Endometrial microvascular endothelial cells (primary cell): ENCODE measurements at regions not wholly inside any gene's neighbourhood (a gene's known extent, or its start where the extent isn't known, plus 50 kb on each side); places are given as distances from the start of the nearest gene placed in this dataset.
"Not testable (repeated sequence)": the region's sequence is repeated elsewhere in the genome, so short reads cannot be mapped to it uniquely, and the experiment has no call there.

Experiments used
- in situ Hi-C: cut with HindIII; loops from 2 replicates; pipeline ENCODE4 v1.10.0; 2017; ENCODE audit warnings: low sequenced_read_pairs, low pct_unique_long_range_greater_than_20kb; ENCODE audit errors: inconsistent ontology term

DNA sequence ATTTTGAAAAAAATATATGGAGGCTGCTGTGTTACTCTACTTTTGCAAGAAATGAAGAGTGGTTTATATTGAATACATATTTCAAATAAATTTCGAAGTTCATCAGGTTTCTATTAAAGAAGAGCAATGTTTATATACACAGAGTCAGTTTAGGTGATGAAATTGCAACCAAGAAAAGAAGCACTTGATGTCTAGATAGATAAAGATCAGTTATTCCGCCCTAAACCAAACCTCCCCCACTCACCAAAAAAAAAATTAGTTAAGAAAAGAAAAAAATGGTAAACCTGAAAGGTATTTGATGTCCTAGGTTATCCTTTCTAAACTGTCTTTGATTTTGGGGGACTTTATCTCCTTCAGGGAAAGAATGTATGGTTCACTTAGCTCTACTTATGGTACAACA is 111.8 kb downstream of the SKIDA1 start:
- in situ Hi-C loops: no loop called here

DNA sequence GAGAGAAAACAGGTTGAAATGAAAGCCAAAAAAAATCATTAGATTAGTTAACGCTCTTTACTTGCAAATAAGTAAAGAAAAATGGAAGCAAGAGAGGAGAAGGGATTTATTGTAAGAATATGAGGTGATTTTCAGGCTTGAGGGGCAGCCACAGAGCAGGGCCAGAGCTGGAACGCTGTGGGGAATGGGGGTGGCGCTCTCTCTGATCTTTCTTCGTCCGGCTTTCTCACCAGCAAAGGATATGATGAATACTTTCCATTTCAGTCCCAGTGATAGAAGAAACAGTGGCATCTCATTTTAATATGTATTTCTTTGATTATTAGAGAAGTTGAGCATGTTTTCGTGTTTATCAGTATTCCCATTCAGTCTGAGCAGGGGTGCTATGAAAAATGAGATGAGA is 112.2 kb downstream of the SKIDA1 start:
- in situ Hi-C loops: no loop called here

- in situ Hi-C loops: no loop called here
Measured at GRCh38 chr10:21406595-21407193, 118.8 kb downstream of the SKIDA1 start.

- in situ Hi-C loops: no loop called here
Measured at GRCh38 chr10:21405981-21406380, 119.5 kb downstream of the SKIDA1 start.

DNA sequence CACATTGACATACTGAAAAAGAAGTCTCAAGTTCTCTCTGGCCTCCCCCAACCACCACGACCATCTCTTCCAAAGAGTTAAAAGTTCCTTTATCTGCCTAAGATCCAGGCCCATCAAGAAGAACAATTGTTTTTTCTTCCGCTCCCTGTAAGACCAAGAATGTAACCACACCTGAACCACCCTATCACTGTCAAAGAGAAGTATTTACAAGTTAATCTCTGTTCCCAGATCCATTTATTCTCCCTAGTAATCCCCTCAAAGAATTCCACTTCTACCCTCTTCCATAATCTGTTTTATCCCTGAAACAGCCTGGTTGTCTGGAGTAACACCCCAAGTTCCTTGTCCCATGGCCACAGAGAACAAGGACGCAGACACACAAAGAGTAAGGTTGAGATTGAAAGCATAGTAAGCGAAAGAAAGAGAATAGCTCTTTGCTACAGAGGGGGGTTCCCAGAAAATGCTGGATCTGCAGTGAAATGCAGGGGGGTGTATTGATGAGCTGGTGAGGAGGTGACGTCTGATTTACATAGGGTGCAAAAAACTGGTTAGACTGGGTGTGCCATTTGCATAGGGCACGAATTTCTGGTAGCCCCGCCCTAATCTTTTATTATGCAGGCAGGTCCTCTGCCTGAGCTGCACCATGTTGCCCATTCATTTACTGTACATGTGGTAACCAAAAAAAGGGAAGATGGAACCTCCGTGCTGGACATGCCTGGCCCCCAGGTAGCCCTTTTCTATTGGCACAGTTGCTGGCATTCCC is 122.0 kb downstream of the SKIDA1 start:
- in situ Hi-C loops: no loop called here

DNA sequence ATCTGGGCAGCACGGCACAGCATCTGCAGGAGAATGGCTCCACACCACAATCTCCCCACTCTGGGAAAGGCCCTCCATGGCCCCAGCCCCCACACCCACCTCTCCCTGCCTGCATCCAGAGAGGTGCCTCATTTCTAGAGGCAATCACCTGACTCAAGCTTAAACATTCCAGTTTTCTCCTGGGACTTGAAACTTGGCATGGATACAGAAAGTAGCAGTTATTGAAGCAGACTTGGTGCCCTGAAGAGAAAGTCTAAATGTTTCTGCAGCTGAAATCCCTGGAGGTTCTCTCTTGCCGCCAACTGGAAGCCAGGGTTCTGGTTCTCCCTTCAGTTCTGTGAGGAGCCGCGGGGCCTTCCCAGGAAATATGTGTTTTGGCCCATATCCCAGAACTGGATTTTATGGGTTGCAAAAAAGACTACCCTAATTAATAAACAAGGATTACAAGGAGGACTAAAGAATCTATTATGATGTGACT is 122.8 kb downstream of the SKIDA1 start:
- in situ Hi-C loops: no loop called here

GRCh38 chr10:21401196-21401595 is 124.3 kb downstream of the SKIDA1 start:
- in situ Hi-C loops: no loop called here

DNA sequence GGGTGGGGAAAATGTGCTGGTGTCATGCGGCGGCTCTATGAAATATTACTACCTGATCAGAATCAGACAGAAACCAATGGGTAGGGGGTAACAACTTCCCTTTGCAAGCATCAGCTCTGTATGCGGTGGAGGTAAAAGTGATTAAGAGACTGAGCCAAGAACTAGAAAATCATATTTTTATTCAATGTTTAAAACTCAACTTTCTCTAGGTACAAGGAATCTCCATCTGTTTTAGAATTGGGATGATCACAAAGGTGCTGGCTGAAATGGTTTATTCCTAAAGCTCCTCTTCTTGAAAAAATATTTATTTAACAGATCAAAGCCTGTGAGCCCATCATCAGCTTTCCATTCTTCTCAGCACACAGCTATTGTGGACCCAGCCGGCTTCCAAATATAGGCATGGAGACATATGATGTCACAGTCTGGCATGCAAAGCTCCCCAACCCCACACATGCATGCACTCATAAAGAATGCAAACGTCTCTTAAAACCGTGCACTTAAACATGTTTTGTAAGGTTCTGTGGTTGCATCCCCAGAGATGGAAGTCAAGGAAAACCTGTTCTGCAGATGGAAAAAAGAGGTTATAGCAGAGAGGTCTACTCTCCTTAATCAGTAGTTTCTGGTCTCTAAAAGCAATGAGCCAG is 126.0 kb downstream of the SKIDA1 start:
- in situ Hi-C loops: no loop called here

DNA sequence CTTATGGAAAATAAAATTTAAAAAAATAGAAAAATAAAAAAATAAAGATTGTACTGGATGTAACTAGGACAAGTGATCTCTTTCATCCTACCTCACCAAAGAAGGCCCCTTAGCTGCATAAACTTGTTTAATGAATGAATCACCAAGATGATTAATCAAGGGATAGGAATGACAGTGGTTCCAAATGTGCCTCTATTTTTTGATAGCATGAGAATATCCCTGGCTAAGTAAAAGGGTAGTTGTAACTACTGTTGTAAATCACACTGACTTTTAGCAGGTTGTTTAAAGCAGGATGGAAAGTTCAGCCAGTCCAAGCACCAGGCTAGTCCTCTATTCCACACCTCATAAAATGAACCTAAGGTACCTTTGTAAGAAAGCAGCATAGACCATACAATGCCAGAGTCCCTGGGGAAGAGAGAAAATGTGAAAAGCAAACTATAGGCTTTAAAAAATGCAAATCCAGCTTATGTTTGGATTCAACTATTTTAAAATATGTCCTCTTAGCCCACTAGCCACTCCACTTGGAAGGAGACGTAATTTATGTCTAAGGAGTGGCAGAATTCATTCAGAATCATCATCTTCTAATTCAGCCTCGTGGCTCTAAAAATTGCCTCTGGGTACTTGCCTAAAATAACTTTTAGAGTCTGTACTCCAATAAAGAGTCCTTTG is 126.8 kb downstream of the SKIDA1 start:
- in situ Hi-C loops: no loop called here

DNA sequence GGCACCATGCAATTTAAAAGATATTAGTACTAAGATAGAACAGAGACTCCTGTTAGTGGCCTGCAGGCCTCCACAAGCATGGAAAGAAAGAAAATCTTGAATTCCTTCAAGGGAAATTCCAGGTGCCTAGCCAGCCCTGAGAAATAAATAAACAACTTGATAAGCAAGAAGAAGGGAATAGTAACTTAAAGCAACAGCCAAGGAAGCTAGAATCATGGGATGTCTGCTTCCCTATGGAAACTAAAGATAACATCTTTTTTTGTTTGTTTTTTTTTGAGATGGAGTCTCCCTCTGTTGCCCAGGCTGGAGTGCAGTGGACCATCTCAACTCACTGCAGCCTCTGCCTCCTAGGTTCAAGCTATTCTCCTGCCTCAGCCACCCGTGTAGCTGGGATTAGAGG is 128.6 kb downstream of the SKIDA1 start:
- in situ Hi-C loops: no loop called here

GRCh38 chr10:21393931-21394330 is 131.6 kb downstream of the SKIDA1 start:
- in situ Hi-C loops: no loop called here

GRCh38 chr10:21388589-21388988 is 136.9 kb downstream of the SKIDA1 start:
- in situ Hi-C loops: no loop called here

- in situ Hi-C loops: no loop called here
Measured at GRCh38 chr10:21387868-21388267, 137.6 kb downstream of the SKIDA1 start.

DNA sequence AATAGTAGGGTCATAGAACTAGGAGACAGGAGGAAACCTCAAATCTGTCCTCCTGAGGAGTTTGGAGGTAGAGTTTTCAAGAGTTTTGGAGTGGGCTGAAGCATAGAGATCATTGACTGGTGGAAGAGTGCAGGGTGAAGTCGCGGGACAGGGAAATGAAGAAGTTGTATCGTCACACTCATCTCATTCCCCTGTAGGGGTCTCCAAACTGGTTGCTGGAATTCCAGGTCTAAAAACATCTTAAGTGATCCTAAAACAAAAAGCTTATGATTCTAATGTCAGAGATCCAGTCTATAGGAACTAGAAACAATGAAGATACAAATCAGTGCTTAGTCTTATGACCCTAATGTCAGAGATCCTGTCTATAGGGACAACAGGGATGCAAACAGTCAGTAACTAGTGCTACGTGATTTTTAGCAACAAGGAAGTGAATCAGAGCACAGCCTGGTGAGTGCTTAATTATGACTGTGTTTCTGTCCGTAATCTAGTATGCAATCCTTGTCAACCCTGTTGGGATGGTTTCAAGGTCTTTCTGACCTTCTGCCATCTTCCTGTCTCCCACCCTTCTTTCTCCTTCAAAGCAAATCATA is 139.4 kb downstream of the SKIDA1 start:
- in situ Hi-C loops: no loop called here

GRCh38 chr10:21385536-21385935 is 139.9 kb downstream of the SKIDA1 start:
- in situ Hi-C loops: no loop called here

DNA sequence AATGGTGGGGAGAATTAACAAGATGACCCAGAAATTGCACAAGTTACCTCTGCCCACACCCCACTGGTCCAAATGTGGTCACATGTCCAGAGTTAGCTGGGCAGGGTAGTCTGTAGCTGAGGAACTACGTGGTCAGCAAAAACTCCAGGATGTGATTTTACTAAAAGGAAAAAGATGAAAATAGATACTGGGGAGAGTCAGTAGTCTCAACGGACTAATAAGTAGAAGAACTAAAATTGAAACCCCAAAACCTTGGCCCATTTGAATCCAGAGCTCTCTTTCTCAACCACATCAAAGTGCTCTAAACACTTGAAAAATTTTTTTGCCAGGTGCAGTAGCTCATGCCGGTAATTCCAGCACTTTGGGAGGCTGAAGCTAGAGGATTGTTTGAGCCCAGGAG is 146.3 kb downstream of the SKIDA1 start:
- in situ Hi-C loops: no loop called here

DNA sequence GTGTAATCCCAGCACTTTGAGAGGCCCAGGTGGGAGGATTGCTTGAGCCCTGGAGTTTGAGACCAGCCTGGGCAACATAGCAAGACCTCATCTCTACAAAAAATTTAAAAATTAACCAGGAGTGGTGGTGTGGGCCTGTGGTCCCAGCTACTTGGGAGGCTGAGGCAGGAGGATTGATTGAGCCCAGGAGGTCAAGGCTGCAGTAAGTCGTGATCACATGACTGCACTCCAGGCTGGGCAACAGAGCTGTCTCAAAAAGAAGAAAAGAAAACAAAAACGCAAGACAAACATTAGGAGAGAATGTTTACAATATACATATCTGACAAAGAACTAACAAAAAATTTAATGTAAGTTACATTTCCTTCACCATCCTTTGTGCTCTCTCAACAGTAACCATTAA is 150.2 kb downstream of the SKIDA1 start:
- in situ Hi-C loops: not testable (repeated sequence)

GRCh38 chr10:21373881-21374280 is 151.6 kb downstream of the SKIDA1 start:
- in situ Hi-C loops: not testable (repeated sequence)

- in situ Hi-C loops: no loop called here
Measured at GRCh38 chr10:21372651-21373410, 152.7 kb downstream of the SKIDA1 start.
